Endodermal cell (in vitro differentiated cells): ENCODE measurements at regions not wholly inside any gene's neighbourhood (a gene's known extent, or its start where the extent isn't known, plus 50 kb on each side); places are given as distances from the start of the nearest gene placed in this dataset.

Experiments used
- DNase-seq: peaks from one replicate; pipeline ENCODE4 v3.0.0-alpha.2; 2017
- H3K27ac ChIP-seq: 2 replicates; pipeline ENCODE4 v1.5.1; 2013; ENCODE audit warnings: mild to moderate bottlenecking, low read depth, low read length, moderate library complexity
- H3K27me3 ChIP-seq: 2 replicates; pipeline ENCODE4 v1.6.1; 2013; ENCODE audit warnings: mild to moderate bottlenecking, low read length, moderate library complexity; ENCODE audit not compliant: insufficient read depth, control insufficient read depth, poor library complexity, severe bottlenecking
- H3K36me3 ChIP-seq: 2 replicates; pipeline ENCODE4 v1.7.0; 2013; ENCODE audit warnings: mild to moderate bottlenecking, low read length, moderate library complexity; ENCODE audit not compliant: control insufficient read depth, insufficient read depth
- H3K4me1 ChIP-seq: one replicate; pipeline ENCODE4 v1.7.0; 2013; ENCODE audit warnings: low read length; ENCODE audit not compliant: control insufficient read depth, insufficient read depth
- H3K4me3 ChIP-seq: 2 replicates; pipeline ENCODE4 v1.5.1; 2013; ENCODE audit warnings: mild to moderate bottlenecking, low read length, moderate library complexity
- H3K9ac ChIP-seq: 2 replicates; pipeline ENCODE4 v1.6.1; 2013; ENCODE audit warnings: mild to moderate bottlenecking, low read length, moderate library complexity; ENCODE audit not compliant: poor library complexity, severe bottlenecking; ENCODE audit errors: extremely low read depth
- H3K9me3 ChIP-seq: 2 replicates; pipeline ENCODE4 v1.6.1; 2013; ENCODE audit warnings: mild to moderate bottlenecking, low read length, moderate library complexity; ENCODE audit not compliant: control insufficient read depth
- H3K27ac Mint-ChIP-seq: 2 replicates; pipeline ENCODE4 v1.8.0; 2020; ENCODE audit warnings: mixed read lengths
- H3K27me3 Mint-ChIP-seq: 2 replicates; pipeline ENCODE4 v1.8.0; 2021; ENCODE audit warnings: mild to moderate bottlenecking, mixed read lengths; ENCODE audit not compliant: insufficient read depth
- H3K36me3 Mint-ChIP-seq: 2 replicates; pipeline ENCODE4 v1.8.0; 2020; ENCODE audit warnings: low read depth, mixed read lengths
- H3K4me1 Mint-ChIP-seq: 2 replicates; pipeline ENCODE4 v1.8.0; 2020; ENCODE audit warnings: mixed read lengths
- H3K4me3 Mint-ChIP-seq: 2 replicates; pipeline ENCODE4 v1.8.0; 2020; ENCODE audit warnings: mild to moderate bottlenecking, moderate library complexity, mixed read lengths
- H3K9me3 Mint-ChIP-seq: 2 replicates; pipeline ENCODE4 v1.8.0; 2020; ENCODE audit warnings: mild to moderate bottlenecking, mixed read lengths
- CTCF ChIP-seq: fragments of 200-600 bp; sonication (generic); conservative IDR thresholded peaks from 2 replicates; pipeline ENCODE4 v1.5.0; 2021; ENCODE audit warnings: antibody characterized with exemption, mild to moderate bottlenecking
- WGBS, 2 experiments: methylation state at CpG; one replicate each; pipeline versions ENCODE4 v1.1.5 to v1.1.7; 2013; ENCODE audit warnings: missing lambda C conversion rate in 2 of 2, mixed read lengths in 1 of 2; ENCODE audit not compliant: insufficient coverage in 1 of 2, insufficient read length in 1 of 2; 5-methylcytosine and 5-hydroxymethylcytosine counted together

- no peaks in the 10 kb centered on the region for H3K27me3 Mint-ChIP-seq
- no peak for DNase-seq
- no peak overlapping the region for H3K4me3 ChIP-seq
- no peak overlapping the region for H3K27ac ChIP-seq
- WGBS, 2 experiments = 83 to 100% methylated on average over 1 to 2 of the region's 2 CpGs
- no peaks in the 10 kb centered on the region for H3K4me1 ChIP-seq
- no peaks in the 10 kb centered on the region for H3K9me3 Mint-ChIP-seq
- no peaks in the 10 kb centered on the region for H3K36me3 ChIP-seq
- H3K27ac Mint-ChIP-seq = no peak overlapping the region
- no peaks in the 10 kb centered on the region for H3K27me3 ChIP-seq
- TF ChIP-seq CTCF = no peak
- no peaks in the 10 kb centered on the region for H3K36me3 Mint-ChIP-seq
- H3K4me1 Mint-ChIP-seq = peaks cover 8% of the 10 kb centered on the region
- H3K4me3 Mint-ChIP-seq = no peak overlapping the region
- no peak overlapping the region for H3K9ac ChIP-seq
- no peaks in the 10 kb centered on the region for H3K9me3 ChIP-seq
These were observed 849.1 kb upstream of the SLIT2 start for GRCh38 chr4:19402581-19403065.

DNA sequence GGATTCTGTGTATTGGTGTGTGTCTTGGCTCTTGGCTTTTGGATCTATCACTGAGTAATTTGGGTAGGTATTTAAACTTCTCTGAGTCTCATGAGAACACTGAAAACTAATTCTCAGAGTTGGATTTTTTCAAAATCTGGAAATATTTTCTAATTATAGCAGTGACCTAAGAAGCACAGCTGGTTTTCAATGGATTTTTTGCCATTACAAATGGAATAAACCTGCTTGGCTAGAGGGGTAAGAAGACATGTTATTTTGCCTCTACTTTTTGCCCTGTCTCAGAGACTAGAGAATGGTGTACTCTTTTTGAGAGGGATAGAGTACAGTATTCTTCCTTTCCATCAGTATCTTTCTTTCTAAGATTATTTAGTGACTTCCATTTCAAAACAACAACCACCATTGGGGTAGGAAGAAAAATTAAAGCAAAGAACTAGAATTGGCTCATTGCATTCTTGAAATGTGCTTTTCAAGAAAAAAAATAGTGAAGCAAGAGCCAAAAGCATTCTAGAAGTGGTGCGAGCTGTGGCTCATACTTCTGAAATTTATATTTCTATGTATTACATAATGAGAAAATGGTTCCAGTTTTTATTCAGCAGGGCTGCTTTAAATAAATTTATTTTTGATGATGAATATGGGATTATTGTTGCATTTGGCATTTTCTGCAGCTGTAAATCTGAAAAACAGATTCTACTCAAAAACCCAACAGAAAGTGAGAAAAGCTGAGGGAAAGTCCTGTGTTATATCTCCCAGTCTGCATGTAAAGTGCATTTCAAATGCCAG is 850.2 kb upstream of the SLIT2 start:
- Histone ChIP-seq H3K27me3 (no peaks in the 10 kb centered on the region), H3K9me3 (no peaks in the 10 kb centered on the region), H3K4me3 (no peak overlapping the region), H3K9ac (no peak overlapping the region), H3K27ac (no peak overlapping the region), H3K36me3 (no peaks in the 10 kb centered on the region), H3K4me1 (no peaks in the 10 kb centered on the region)
- TF ChIP-seq CTCF = no peak
- no peak overlapping the region for H3K4me3 Mint-ChIP-seq
- no peak overlapping the region for H3K27ac Mint-ChIP-seq
- H3K9me3 Mint-ChIP-seq = peaks cover 4% of the 10 kb centered on the region
- WGBS, 2 experiments = 92% methylated on average over 1 of the region's 1 CpG; no CpG with 5 or more reads in 1 of the 2 experiments
- no peak for DNase-seq
- H3K27me3 Mint-ChIP-seq = peaks cover 1% of the 10 kb centered on the region
- H3K36me3 Mint-ChIP-seq = no peaks in the 10 kb centered on the region
- H3K4me1 Mint-ChIP-seq = peaks cover 8% of the 10 kb centered on the region

DNA sequence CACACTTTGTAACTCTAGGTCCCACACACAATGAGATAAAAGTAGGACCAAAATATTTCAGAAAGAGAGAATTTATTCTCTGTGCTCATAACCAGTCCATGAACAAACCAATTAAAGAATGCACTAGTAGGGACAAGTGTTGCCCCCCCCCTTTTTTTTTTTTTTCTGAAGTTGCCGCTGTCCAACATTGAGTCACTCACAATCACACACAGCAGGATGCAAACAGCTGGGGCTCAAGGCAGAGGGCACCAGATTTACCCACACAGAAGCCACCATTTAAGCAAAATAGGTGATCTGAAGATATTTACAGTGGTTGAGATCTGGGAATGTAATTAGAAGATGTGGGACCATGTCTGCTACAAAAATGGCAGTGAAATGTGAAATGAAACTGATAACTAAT is 850.9 kb upstream of the SLIT2 start:
- Mint-ChIP-seq H3K9me3 (peaks cover 4% of the 10 kb centered on the region), H3K4me1 (peaks cover 8% of the 10 kb centered on the region), H3K4me3 (no peak overlapping the region), H3K27ac (no peak overlapping the region), H3K36me3 (no peaks in the 10 kb centered on the region), H3K27me3 (peaks cover 1% of the 10 kb centered on the region)
- H3K4me3 ChIP-seq = no peak overlapping the region
- H3K9me3 ChIP-seq = no peaks in the 10 kb centered on the region
- H3K27me3 ChIP-seq = no peaks in the 10 kb centered on the region
- H3K4me1 ChIP-seq = no peaks in the 10 kb centered on the region
- 60% methylated on average over 1 of the region's 1 CpG; no CpG with 5 or more reads in 1 of the 2 experiments for WGBS, 2 experiments
- no peak for TF ChIP-seq CTCF
- no peaks in the 10 kb centered on the region for H3K36me3 ChIP-seq
- DNase-seq = no peak
- H3K27ac ChIP-seq = no peak overlapping the region
- no peak overlapping the region for H3K9ac ChIP-seq
